Loucy (cell line): ENCODE measurements at regions not wholly inside any gene's neighbourhood (a gene's known extent, or its start where the extent isn't known, plus 50 kb on each side); places are given as distances from the start of the nearest gene placed in this dataset.

Experiments used
- H2AFZ ChIP-seq: fragments of 200-600 bp; sonication (generic); 2 replicates; pipeline ENCODE4 v1.6.0; 2016; ENCODE audit warnings: antibody characterized with exemption, mild to moderate bottlenecking, low read length, moderate library complexity
- H3F3A ChIP-seq: fragments of 200-600 bp; 2 replicates; pipeline ENCODE4 v1.6.0; 2016; ENCODE audit warnings: antibody characterized with exemption, low read depth, mild to moderate bottlenecking
- H3K27me3 ChIP-seq: fragments of 200-600 bp; sonication (generic); 2 replicates; pipeline ENCODE4 v1.6.1; 2014; ENCODE audit warnings: low read length, mild to moderate bottlenecking; ENCODE audit not compliant: insufficient read depth, poor library complexity, severe bottlenecking
- H3K36me3 ChIP-seq: fragments of 200-600 bp; sonication (generic); 2 replicates; pipeline ENCODE4 v1.6.1; 2016; ENCODE audit warnings: low read length; ENCODE audit not compliant: insufficient read depth
- H3K4me1 ChIP-seq: fragments of 200-600 bp; sonication (generic); 2 replicates; pipeline ENCODE4 v1.5.1; 2014; ENCODE audit warnings: low read length, mild to moderate bottlenecking; ENCODE audit not compliant: insufficient read depth, poor library complexity, severe bottlenecking
- H3K4me2 ChIP-seq: fragments of 200-600 bp; sonication (generic); 2 replicates; pipeline ENCODE4 v1.6.0; 2014; ENCODE audit warnings: antibody characterized with exemption, low read length, low read depth, mild to moderate bottlenecking; ENCODE audit not compliant: poor library complexity, severe bottlenecking
- H3K4me3 ChIP-seq: fragments of 200-600 bp; sonication (generic); 2 replicates; pipeline ENCODE4 v1.5.1; 2014; ENCODE audit warnings: low read length, mild to moderate bottlenecking, mixed read lengths; ENCODE audit not compliant: poor library complexity, severe bottlenecking
- H3K79me2 ChIP-seq: fragments of 200-600 bp; sonication (generic); 2 replicates; pipeline ENCODE4 v1.6.1; 2014; ENCODE audit warnings: low read length; ENCODE audit not compliant: insufficient read depth
- H3K9ac ChIP-seq: fragments of 200-600 bp; sonication (generic); 2 replicates; pipeline ENCODE4 v1.6.0; 2014; ENCODE audit warnings: mild to moderate bottlenecking, low read depth, low read length, moderate library complexity; ENCODE audit not compliant: poor library complexity, severe bottlenecking
- H3K9me2 ChIP-seq: fragments of 200-600 bp; sonication (generic); replicated peaks from 2 replicates; pipeline ENCODE4 v1.6.1; 2016; ENCODE audit warnings: low read depth, low read length, mixed read lengths
- H3K9me3 ChIP-seq: fragments of 200-600 bp; sonication (generic); 2 replicates; pipeline ENCODE4 v1.6.1; 2014; ENCODE audit warnings: mild to moderate bottlenecking, antibody characterized with exemption, low read length, low read depth; ENCODE audit not compliant: insufficient read depth
- H4K20me1 ChIP-seq: fragments of 200-600 bp; sonication (generic); 2 replicates; pipeline ENCODE4 v1.6.0; 2014; ENCODE audit warnings: antibody characterized with exemption, low read length, mild to moderate bottlenecking; ENCODE audit not compliant: insufficient read depth, poor library complexity, severe bottlenecking
- CTCF ChIP-seq: fragments of 200-600 bp; sonication (generic); conservative IDR thresholded peaks from 2 replicates; pipeline ENCODE4 v1.5.1; 2014; ENCODE audit warnings: mild to moderate bottlenecking, antibody characterized with exemption, low read length
- EZH2phosphoT487 ChIP-seq: fragments of 200-600 bp; IDR thresholded peaks from 2 replicates; pipeline ENCODE4 v1.6.1; 2018; ENCODE audit warnings: antibody characterized with exemption, mild to moderate bottlenecking, moderate library complexity, borderline replicate concordance

- Histone ChIP-seq H3F3A (no peaks in the 10 kb centered on the region), H2AFZ (no peak overlapping the region), H3K9me2 (no peaks in the 10 kb centered on the region), H3K9me3 (no peaks in the 10 kb centered on the region), H3K36me3 (no peaks in the 10 kb centered on the region), H3K4me2 (no peak overlapping the region), H3K4me3 (no peak overlapping the region), H3K79me2 (no peaks in the 10 kb centered on the region), H4K20me1 (no peaks in the 10 kb centered on the region), H3K4me1 (no peaks in the 10 kb centered on the region), H3K27me3 (no peaks in the 10 kb centered on the region), H3K9ac (no peak overlapping the region)
- TF ChIP-seq EZH2phosphoT487 (no peak), CTCF (no peak)
Measured at GRCh38 chr14:53495846-53496343, 342.8 kb upstream of the DDHD1 start.

- Histone ChIP-seq H4K20me1 (no peaks in the 10 kb centered on the region), H3K9me2 (no peaks in the 10 kb centered on the region), H3K27me3 (no peaks in the 10 kb centered on the region), H3K9me3 (no peaks in the 10 kb centered on the region), H3K4me3 (no peak overlapping the region), H3K79me2 (no peaks in the 10 kb centered on the region), H3K4me1 (no peaks in the 10 kb centered on the region), H2AFZ (no peak overlapping the region), H3K9ac (no peak overlapping the region), H3K36me3 (no peaks in the 10 kb centered on the region), H3F3A (no peaks in the 10 kb centered on the region), H3K4me2 (no peak overlapping the region)
- TF ChIP-seq EZH2phosphoT487 (no peak), CTCF (no peak)
Measured at GRCh38 chr14:53494587-53494986, 341.5 kb upstream of the DDHD1 start.

- Histone ChIP-seq H3F3A (no peaks in the 10 kb centered on the region), H3K4me2 (no peak overlapping the region), H4K20me1 (no peaks in the 10 kb centered on the region), H3K79me2 (no peaks in the 10 kb centered on the region), H3K27me3 (no peaks in the 10 kb centered on the region), H3K9me2 (no peaks in the 10 kb centered on the region), H3K4me1 (no peaks in the 10 kb centered on the region), H2AFZ (no peak overlapping the region), H3K9me3 (no peaks in the 10 kb centered on the region), H3K9ac (no peak overlapping the region), H3K36me3 (no peaks in the 10 kb centered on the region), H3K4me3 (no peak overlapping the region)
- TF ChIP-seq CTCF = no peak
- no peak for TF ChIP-seq EZH2phosphoT487
Measured at GRCh38 chr14:53493860-53494259, 340.7 kb upstream of the DDHD1 start.
